NCI-H460 (cell line): ENCODE measurements at regions not wholly inside any gene's neighbourhood (a gene's known extent, or its start where the extent isn't known, plus 50 kb on each side); places are given as distances from the start of the nearest gene placed in this dataset.
"Not testable (repeated sequence)": the region's sequence is repeated elsewhere in the genome, so short reads cannot be mapped to it uniquely, and the experiment has no call there.

Experiments
- DNase-seq: peaks from one replicate; pipeline ENCODE4 v3.0.0-alpha.2; 2016; ENCODE audit warnings: low read depth; ENCODE audit errors: extremely low read depth

- no peak for DNase-seq
Measured at GRCh38 chr10:90226517-90226916, 525.1 kb downstream of the KIF20B start.

DNA sequence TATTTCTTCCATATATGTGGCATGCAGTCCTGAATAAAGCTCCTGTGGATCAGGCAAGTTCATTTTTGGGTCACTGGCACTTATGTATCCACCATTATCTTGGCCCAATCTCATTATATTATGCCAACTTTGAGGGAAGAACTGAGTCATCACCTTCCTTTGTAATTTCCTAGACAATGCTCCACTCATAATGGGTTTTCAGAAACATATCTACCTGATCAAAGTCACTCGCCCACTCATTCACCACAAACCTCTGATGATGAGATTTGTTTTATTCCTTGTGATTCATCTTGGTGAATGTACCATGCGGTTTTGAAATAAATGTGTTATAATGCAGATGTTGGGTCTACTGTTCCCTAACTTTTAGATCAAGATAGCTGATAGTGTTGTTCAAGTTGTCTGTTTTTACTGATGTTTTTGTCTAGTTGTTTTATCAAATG is 525.8 kb downstream of the KIF20B start:
- no peak for DNase-seq

GRCh38 chr10:90227786-90228185 is 526.4 kb downstream of the KIF20B start:
- DNase-seq: no peak

DNA sequence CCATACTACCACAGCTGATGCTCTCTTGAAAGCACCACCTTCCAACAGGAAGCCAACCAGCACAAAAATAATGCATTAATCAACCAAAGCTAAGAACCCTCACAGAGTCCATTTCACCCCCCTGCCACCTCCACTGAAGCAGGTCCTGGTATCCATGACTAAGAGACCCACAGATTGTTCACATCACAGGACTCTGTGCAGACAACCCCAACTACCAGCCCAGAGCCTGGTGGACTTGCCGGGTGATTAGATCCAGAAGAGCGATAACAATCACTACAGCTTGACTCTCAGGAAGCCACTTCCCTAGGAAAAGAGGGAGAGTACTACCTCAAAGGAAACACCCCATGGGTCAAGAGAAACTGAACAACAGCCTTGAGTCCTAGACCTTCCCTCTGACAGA is 528.1 kb downstream of the KIF20B start:
- DNase-seq: no peak

DNA sequence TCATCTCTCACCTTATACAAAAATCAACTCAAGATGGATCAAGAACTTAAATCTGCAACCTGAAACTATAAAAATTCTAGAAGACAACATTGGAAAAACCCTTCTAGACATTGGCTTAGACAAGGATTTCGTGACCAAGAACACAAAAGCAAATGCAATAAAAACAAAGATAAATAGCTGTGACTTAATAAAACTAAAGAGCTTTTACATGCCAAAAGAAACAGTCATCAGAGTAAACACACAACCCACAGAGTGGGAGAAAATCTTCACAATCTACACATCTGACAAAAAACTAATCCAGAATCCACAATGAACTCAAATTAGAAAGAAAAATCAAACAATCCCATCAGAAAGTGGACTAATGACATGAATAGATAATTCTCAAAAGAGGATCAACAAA is 532.4 kb downstream of the KIF20B start:
- DNase-seq: not testable (repeated sequence)

DNA sequence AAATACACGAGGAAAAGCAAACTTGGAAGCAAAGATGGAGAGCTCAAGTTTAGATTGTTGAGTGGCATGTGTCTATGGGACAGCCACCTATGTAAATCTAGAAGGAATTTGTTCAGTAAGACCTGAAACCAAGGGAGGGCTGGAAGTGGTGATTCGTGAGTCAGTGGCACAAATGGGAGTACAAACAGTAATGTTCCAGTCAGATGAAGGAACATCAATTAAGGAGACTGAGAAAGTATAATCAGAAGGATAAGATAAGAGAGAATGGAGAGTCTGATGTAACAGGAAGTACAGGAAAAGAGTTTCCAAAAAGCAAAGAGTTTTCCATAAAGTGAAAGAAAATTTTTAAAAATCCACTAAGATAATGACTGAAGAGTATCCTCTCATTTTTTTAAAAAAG is 544.2 kb downstream of the KIF20B start:
- no peak for DNase-seq

DNA sequence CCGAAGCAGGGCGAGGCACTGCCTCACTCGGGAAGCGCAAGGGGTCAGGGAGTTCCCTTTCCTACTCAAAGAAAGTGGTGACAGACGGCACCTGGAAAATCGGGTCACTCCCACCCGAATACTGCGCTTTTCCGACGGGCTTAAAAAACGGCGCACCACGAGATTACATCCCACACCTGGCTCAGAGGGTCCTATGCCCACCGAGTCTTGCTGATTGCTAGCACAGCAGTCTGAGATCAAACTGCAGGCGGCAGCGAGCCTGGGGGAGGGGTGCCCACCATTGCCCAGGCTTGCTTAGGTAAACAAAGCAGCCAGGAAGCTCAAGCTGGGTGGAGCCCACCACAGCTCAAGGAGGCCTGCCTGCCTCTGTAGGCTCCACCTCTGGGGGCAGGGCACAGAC is 549.4 kb downstream of the KIF20B start:
- DNase-seq: not testable (repeated sequence)

DNA sequence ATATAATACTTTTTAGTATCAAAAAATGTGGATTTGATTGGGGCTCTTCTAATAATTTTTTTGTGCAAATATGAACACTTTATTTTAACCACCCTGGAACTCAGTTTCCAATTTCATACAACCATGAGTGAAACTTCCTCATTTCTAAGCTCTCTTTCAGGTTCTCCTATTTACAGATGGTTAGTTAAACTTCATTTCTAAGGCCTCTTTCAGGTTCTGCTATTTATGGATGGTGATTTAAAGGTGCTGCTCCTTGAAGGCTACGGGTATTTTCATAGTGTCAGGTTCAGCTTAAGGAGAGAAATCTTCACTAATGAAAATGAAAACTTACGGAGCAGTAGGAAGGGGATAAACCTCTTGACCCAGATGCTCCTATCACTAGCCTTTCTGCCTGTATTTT is 568.3 kb downstream of the KIF20B start:
- DNase-seq: no peak

- no peak for DNase-seq
Measured at GRCh38 chr10:90274721-90275468, 573.5 kb downstream of the KIF20B start.

DNA sequence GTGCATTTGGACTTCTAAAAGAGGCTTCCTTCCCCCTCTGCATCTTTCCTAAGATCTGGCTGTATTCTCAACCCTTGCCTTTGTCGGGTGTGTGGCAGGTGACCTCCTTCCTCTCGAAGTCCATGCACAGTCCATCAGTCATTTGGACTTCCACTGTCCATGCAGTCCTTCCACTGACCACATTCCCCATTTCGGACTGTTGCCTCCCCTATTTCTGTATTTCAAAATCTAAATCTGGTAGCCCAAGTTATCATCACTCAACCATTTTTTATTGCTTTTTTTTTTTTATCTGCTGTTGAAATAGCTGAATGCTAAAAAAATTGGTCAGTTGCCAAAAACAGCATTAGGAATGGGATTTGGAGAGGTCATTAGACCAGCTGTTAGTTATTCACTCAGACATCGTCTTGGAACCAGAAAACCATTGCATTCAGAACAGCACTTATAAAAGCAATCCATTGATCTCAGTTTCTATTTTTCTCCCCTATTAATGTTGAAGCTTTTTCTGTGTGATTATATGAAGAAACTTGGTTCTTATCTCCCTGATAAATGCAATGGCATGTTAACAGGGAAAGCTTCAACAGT is 575.6 kb downstream of the KIF20B start:
- DNase-seq: no peak

- DNase-seq: no peak
Measured at GRCh38 chr10:90286406-90286805, 571.4 kb downstream of the HTR7 start.

DNA sequence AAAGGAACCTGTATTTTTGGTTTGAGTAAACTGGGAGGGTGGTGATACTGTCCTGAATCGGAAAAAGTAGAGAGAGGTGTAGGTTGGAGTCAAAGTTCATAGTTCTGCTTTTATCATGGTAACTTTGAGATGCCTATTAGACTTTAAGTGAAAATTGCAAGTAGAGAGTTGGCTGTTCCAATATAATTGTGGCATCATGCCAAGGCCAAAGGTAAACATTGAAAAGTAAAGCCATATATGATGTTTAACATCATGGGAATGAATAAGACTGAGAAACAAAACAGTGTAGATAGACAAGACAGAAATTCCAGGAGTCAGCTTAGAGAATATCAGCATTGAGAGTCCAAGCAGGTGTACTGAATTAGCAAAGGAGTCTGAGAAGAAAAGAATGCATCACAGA is 570.9 kb downstream of the HTR7 start:
- no peak for DNase-seq

GRCh38 chr10:90288391-90288933 is 569.4 kb downstream of the HTR7 start:
- DNase-seq: no peak

GRCh38 chr10:90289037-90289436 is 568.8 kb downstream of the HTR7 start:
- no peak for DNase-seq

- no peak for DNase-seq
Measured at GRCh38 chr10:90293616-90294015, 564.2 kb downstream of the HTR7 start.

DNA sequence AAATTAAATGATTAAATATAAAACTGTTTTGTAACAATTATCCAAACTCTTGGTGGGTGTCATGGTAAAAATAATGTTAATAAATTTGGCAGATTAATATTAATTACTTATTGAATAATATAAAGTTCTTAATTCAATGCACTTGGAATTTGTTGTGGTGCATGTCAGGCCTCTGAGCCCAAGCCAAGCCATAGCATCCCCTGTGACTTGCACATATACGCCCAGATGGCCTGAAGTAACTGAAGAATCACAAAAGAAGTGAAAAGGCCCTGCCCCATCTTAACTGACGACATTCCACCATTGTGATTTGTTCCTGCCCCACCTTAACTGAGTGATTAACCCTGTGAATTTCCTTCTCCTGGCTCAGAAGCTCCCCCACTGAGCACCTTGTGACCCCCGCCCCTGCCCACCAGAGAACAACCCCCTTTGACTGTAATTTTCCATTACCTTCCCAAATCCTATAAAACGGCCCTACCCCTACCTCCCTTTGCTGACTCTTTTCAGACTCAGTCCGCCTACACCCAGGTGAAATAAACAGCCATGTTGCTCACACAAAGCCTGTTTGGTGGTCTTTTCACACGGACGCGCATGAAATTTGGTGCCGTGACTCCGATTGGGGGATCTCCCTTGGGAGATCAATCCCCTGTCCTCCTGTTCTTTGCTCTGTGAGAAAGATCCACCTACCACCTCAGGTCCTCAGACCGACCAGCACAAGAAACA is 562.9 kb downstream of the HTR7 start:
- not testable (repeated sequence) for DNase-seq

DNA sequence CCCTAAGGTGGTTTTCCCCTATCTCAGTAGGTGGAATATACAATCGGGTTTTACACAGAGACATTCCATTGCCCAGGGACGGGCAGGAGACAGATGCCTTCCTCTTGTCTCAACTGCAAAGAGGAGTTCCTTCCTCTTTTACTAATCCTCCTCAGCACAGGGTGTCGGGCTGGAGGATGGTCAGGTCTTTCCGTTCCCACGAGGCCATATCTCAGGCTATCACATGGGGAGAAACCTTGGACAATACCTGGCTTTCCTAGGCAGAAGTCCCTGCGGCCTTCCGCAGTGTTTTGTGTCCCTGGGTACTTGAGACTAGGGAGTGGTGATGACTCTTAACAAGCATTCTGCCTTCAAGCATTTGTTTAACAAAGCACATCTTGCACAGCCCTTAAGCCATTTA is 555.8 kb downstream of the HTR7 start:
- DNase-seq: not testable (repeated sequence)

DNA sequence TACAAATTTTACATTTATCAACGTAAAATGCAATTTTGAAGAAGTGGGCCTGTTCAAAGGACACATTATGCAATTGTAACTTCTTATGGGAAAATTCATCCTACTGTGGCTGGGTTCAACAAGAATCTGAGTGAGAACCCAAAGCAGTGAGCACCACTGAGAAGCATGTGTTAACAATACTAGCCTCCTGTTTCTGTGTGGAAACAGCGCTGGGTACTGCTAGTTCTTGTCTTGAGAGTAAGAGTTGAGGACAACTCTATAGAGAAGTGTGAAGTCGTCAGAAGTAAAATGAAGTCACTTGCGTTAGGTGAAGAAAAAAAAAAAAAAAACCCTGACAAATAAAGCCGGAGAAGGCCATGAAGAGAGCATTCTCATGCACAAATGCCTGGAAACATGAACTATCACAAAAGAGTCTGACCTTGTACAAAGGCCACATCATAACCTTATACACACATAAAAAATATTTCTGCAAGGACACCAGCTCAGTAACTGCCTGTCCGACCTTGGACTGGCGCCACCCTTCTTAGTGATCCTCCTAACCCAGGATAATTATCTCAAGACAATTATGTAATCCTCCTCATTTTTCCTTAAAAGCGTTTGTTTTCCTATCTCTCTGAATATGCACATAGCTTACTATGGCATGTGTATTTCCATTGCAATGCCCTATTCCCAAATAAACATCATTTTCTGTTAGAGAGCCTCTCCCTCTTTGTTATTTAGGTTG is 554.9 kb downstream of the HTR7 start:
- DNase-seq: no peak

GRCh38 chr10:90304533-90304932 is 553.3 kb downstream of the HTR7 start:
- DNase-seq: no peak

GRCh38 chr10:90306187-90306586 is 551.7 kb downstream of the HTR7 start:
- no peak for DNase-seq

DNA sequence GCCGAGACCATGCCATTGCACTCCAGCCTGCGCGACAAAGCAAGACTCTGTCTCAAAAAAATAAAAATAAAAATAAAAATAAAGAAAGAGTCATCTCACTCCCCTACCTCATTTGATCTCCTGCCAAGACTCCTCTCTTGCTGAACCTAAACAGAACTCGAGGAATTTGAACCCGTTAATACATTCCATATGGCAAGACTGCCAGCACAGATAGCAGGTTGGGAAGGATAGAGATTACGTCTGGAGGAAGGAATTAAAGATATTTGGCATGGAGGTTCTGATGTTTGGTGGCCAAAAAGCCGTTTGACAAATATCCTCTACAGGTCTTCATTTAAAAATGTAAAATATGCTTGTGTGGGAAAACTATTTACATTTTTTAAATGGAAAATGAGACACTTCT is 549.6 kb downstream of the HTR7 start:
- no peak for DNase-seq
